ENCODE measurements at regions not wholly inside any gene's neighbourhood (a gene's known extent, or its start where the extent isn't known, plus 50 kb on each side); places are given as distances from the start of the nearest gene placed in this dataset.

- TF ChIP-seq POLR2A (IDR thresholded peaks at IDR 0.05; ENCODE audit: low read depth, low read length) (no peak), POLR2AphosphoS5 (IDR thresholded peaks at IDR 0.05; ENCODE audit: low read depth, low read length) (no peak), POU2F2 (IDR thresholded peaks at IDR 0.05; ENCODE audit: low read depth, low read length) (no peak), SPI1 (IDR thresholded peaks at IDR 0.05; ENCODE audit: low read depth, low read length) (no peak), TAF1 (IDR thresholded peaks at IDR 0.05; ENCODE audit: low read depth, low read length) (no peak)
Observed at GRCh38 chr7:51457079-51457478, 140.5 kb upstream of the COBL start.
